Dendritic cell treated with granulocyte-macrophage colony-stimulating factor and Interleukin-4, amounts not matched to agents 40 ng/mL and 50 ng/mL, for 4 days (primary cell): ENCODE measurements at regions not wholly inside any gene's neighbourhood (a gene's known extent, or its start where the extent isn't known, plus 50 kb on each side); places are given as distances from the start of the nearest gene placed in this dataset.
A peak's percentile ranks its signal among the peaks of the same experiment; 100 is the strongest.
"Not testable (repeated sequence)": the region's sequence is repeated elsewhere in the genome, so short reads cannot be mapped to it uniquely, and the experiment has no call there.

Source experiments
- H3K27ac Mint-ChIP-seq: one replicate; pipeline ENCODE4 v1.8.0; 2022; ENCODE audit warnings: mild to moderate bottlenecking, mixed read lengths
- H3K27me3 Mint-ChIP-seq: one replicate; pipeline ENCODE4 v1.8.0; 2022; ENCODE audit warnings: mild to moderate bottlenecking, mixed read lengths
- H3K36me3 Mint-ChIP-seq: one replicate; pipeline ENCODE4 v1.8.0; 2022; ENCODE audit warnings: low read depth, mixed read lengths
- H3K4me1 Mint-ChIP-seq: one replicate; pipeline ENCODE4 v1.8.0; 2022; ENCODE audit warnings: low read depth, mixed read lengths
- H3K4me3 Mint-ChIP-seq: one replicate; pipeline ENCODE4 v1.8.0; 2022; ENCODE audit warnings: mild to moderate bottlenecking, moderate library complexity, mixed read lengths
- H3K9me3 Mint-ChIP-seq: one replicate; pipeline ENCODE4 v1.8.0; 2022; ENCODE audit warnings: mixed read lengths
- intact Hi-C: fragments of 100-400 bp; cut with micrococcal nuclease; formaldehyde crosslinking; loops from one replicate; pipeline ENCODE4 v1.15.0; 2022

GRCh38 chr7:150020210-150020609 is 146.4 kb downstream of the ATP6V0E2 start:
- H3K4me1 Mint-ChIP-seq, H3K27ac Mint-ChIP-seq, intact Hi-C loops, H3K9me3 Mint-ChIP-seq, H3K36me3 Mint-ChIP-seq, H3K4me3 Mint-ChIP-seq, H3K27me3 Mint-ChIP-seq: not testable (repeated sequence)

DNA sequence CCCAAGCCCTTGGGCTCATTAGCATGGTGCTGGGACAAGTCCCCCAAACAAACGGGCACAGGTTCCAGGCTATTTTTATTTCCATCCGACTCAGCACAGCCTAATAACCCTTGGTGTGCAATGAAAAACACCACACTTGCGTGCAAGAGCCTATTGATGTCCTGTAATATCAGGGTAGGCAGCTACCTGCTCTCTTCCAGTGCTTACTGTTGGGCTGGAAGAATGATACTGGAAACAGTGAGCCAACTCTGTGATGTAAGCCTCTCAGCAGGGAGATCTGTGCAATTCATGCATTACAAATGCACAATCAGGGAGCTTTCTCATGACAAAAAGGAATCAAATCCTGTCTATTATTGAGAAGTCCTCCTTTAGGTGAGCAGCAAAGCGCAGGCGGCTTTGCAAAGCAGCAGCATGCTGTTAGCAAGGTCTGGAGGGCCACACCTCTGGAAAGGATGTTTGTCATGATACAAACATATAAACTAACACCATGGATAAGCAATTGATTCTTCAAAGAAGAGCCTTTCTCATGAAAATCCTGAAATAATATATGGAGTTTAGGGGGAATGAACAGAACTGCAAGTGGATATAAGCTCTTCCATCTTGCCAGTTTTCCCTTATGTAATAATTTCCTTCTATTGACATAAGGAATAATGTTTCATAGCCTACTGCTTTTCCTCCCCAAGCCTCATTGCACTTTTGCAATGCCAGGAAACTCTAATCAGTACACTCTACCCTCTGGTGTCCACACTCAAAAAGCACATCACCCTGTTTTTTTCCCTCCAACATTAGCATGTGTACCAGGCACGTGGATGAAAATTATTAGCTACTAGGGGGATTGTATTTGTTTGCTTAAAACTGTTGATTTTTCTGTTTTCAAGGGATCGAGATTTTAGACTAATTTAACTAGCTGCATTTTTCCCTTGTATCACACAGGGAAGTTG is 151.1 kb downstream of the ATP6V0E2 start:
- H3K4me3 Mint-ChIP-seq, H3K36me3 Mint-ChIP-seq, H3K27me3 Mint-ChIP-seq, H3K9me3 Mint-ChIP-seq, H3K4me1 Mint-ChIP-seq, intact Hi-C loops, H3K27ac Mint-ChIP-seq: not testable (repeated sequence)

- H3K27me3 Mint-ChIP-seq, result not testable (repeated sequence)
Observed at GRCh38 chr7:150025802-150026201, 152.0 kb downstream of the ATP6V0E2 start.

DNA sequence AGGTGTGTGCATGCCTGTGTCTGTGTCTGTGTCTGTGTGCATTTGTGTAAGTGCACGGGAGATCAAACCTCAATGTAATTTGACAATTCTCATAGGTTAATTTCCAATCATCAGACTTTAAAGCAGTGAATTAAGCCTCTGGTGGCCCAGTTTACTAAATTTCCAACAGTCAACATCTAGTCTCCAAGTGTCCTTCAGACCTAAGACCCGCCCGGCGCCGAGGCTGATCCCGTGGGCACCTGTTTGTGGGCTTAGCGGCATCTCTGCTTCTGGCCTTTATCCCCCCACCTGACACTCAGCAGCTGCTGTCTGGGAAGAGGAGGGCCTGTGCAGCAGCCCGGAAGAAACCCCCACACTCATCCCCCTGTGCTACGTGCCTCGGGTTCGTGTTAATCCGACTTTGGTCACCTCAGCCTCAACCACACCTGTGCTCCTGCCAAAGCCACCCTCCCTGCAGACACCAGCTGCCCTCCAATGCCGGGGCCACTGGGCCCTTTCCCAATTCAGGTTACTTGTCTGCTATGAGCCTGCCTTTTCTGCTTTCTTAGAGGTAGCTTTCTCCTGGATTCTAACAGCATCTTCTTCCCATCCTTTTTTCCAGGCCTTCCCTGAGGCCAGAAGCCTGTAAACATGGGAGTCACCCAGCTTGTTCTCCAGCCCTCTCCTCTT is 154.7 kb downstream of the ATP6V0E2 start:
- H3K4me3 Mint-ChIP-seq, H3K9me3 Mint-ChIP-seq, intact Hi-C loops, H3K36me3 Mint-ChIP-seq, H3K27me3 Mint-ChIP-seq, H3K4me1 Mint-ChIP-seq, H3K27ac Mint-ChIP-seq: not testable (repeated sequence)

More at GRCh38 chr7:150025802-150026201, 152.0 kb downstream of the ATP6V0E2 start:
- H3K9me3 Mint-ChIP-seq, H3K27ac Mint-ChIP-seq, H3K36me3 Mint-ChIP-seq, intact Hi-C loops, H3K4me3 Mint-ChIP-seq, H3K4me1 Mint-ChIP-seq: not testable (repeated sequence)

DNA sequence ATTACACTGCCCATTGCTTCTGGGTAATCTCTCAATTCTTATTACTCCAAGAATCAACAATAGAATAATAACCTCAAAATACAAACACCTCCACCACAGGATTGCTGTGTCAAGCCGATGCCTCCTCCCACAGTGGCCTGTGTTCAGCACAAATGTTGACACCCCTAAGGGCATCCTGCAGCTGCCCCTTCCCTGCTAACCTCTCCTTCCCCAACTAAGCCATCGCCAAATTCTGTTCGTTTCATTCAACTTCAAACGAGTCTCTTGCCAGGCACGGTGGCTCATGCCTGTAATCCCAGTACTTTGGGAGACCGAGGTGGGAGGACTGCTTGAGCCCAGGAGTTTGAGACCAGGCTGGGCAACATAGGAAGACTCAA is 155.2 kb downstream of the ATP6V0E2 start:
- H3K9me3 Mint-ChIP-seq, H3K27me3 Mint-ChIP-seq, intact Hi-C loops, H3K4me3 Mint-ChIP-seq, H3K36me3 Mint-ChIP-seq, H3K27ac Mint-ChIP-seq, H3K4me1 Mint-ChIP-seq: not testable (repeated sequence)

GRCh38 chr7:150031733-150032132 is 158.0 kb downstream of the ATP6V0E2 start:
- H3K4me3 Mint-ChIP-seq, H3K36me3 Mint-ChIP-seq, H3K9me3 Mint-ChIP-seq, H3K27me3 Mint-ChIP-seq, H3K27ac Mint-ChIP-seq, H3K4me1 Mint-ChIP-seq, intact Hi-C loops: not testable (repeated sequence)

DNA sequence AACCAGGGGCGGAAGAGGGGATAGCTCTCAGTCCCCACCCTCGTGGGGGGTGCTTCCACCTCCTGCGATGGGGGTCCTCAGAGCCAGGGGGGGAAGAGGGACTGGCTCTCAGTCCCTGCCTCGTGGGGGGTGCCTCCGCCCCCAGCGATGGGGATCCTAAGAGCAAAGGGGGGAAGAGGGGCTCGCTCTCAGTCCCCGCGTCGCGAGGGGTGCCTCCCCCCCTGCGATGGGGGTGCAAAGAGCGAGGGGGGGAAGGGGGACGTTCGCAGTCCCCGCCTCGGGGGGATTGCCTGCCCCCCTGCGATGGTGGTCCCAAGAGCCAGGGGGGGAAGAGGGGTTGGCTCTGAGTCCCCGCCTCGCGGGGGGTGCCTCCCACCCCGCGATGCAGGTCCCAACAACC is 159.9 kb downstream of the ATP6V0E2 start:
- H3K4me1 Mint-ChIP-seq, H3K27me3 Mint-ChIP-seq, intact Hi-C loops, H3K36me3 Mint-ChIP-seq, H3K27ac Mint-ChIP-seq, H3K4me3 Mint-ChIP-seq, H3K9me3 Mint-ChIP-seq: not testable (repeated sequence)

- H3K27me3 Mint-ChIP-seq, H3K36me3 Mint-ChIP-seq, intact Hi-C loops, H3K4me3 Mint-ChIP-seq, H3K4me1 Mint-ChIP-seq, H3K27ac Mint-ChIP-seq, H3K9me3 Mint-ChIP-seq: not testable (repeated sequence)
Observed at GRCh38 chr7:150035769-150036168, 162.0 kb downstream of the ATP6V0E2 start.

DNA sequence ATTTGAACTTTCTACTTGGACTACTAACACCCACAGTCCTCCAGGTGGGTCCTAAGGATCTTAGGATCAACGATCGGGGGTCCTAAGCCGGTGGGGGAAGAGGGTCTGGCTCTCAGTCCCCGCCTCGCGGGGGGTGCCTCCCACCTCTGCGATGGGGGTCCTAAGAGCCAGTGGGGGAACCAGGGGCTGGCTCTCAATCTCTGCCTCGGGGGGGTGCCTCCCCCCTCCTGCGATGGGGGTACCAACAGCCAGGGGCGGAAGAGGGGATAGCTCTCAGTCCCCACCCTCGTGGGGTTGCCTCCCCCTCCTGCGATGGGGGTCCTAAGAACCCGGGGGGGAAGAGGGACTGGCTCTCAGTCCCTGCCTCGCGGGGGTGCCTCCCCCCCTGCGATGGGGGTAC is 165.3 kb downstream of the ATP6V0E2 start:
- H3K4me3 Mint-ChIP-seq, H3K27me3 Mint-ChIP-seq, H3K4me1 Mint-ChIP-seq, intact Hi-C loops, H3K9me3 Mint-ChIP-seq, H3K36me3 Mint-ChIP-seq, H3K27ac Mint-ChIP-seq: not testable (repeated sequence)

GRCh38 chr7:150042281-150042680 is 168.5 kb downstream of the ATP6V0E2 start:
- H3K27me3 Mint-ChIP-seq, result peaks cover 29% of the 10 kb centered on the region
- H3K27ac Mint-ChIP-seq, intact Hi-C loops, H3K36me3 Mint-ChIP-seq, H3K4me3 Mint-ChIP-seq, H3K9me3 Mint-ChIP-seq, H3K4me1 Mint-ChIP-seq: not testable (repeated sequence)

DNA sequence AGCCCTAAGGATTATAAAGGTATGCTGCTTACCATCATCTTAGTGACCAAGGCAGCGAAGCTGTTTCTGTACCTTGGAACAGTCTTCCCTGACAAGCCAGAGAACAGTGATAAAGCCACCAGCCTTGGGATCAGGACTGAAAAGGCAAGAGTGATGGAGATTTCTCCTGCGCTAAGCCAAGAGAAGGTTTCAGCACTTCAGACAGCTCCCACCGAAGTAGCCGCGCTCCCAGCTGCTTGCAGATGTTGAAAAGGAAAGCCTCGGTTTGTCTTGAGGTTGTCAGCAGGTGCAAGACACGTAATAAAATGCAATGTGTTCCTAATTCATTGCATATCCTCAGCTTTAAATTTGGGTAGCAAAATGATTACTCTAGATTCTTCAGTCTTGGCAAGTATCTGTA is 171.0 kb downstream of the ATP6V0E2 start:
- intact Hi-C loops, result loop anchor here (5.0 kb wide), 1 partner anchor 162 kb away; no protein-coding TSS in a partner anchor
- Mint-ChIP-seq H3K4me1 (peaks cover 11% of the 10 kb centered on the region), H3K27me3 (peaks cover 46% of the 10 kb centered on the region)
- H3K9me3 Mint-ChIP-seq, H3K4me3 Mint-ChIP-seq, H3K27ac Mint-ChIP-seq, H3K36me3 Mint-ChIP-seq: not testable (repeated sequence)

- not testable (repeated sequence) for H3K4me3 Mint-ChIP-seq, H3K9me3 Mint-ChIP-seq, H3K27ac Mint-ChIP-seq, H3K36me3 Mint-ChIP-seq
- Mint-ChIP-seq H3K27me3 (peaks cover 50% of the 10 kb centered on the region), H3K4me1 (peaks cover 11% of the 10 kb centered on the region)
- intact Hi-C loops, result loop anchor here (5.0 kb wide), 1 partner anchor 163 kb away; no protein-coding TSS in a partner anchor
Observed at GRCh38 chr7:150045596-150045995, 171.8 kb downstream of the ATP6V0E2 start.

- H3K4me1 Mint-ChIP-seq, result peaks cover 11% of the 10 kb centered on the region
- intact Hi-C loops, result loop anchor here (5.0 kb wide), 1 partner anchor 164 kb away; no protein-coding TSS in a partner anchor
- H3K27ac Mint-ChIP-seq, H3K9me3 Mint-ChIP-seq, H3K36me3 Mint-ChIP-seq: not testable (repeated sequence)
- peak overlapping the region; percentile 6 for H3K4me3 Mint-ChIP-seq
- peaks cover 50% of the 10 kb centered on the region for H3K27me3 Mint-ChIP-seq
Observed at GRCh38 chr7:150046290-150047194, 172.8 kb downstream of the ATP6V0E2 start.

DNA sequence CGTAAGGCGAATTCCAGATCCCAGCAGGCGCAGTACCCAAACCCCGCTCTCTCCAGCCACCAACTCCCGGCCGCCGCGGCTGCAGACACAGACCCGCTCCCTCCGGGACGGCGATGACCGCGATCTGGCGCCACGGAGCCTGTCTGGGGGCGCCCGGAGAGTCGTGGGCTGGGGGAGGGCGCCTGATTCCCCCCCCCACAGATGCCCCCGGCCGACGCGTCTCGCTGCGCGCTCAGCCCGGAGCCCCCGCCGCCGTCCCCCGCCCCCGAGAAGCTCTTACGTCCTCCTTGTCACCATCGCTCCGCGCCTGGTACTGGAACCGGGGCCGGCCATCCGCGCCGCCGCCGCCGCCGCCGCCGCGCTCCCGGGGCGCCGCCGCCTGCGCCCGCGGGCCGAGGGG is 173.6 kb downstream of the ATP6V0E2 start:
- H3K4me1 Mint-ChIP-seq, result peaks cover 11% of the 10 kb centered on the region
- not testable (repeated sequence) for H3K27ac Mint-ChIP-seq, H3K36me3 Mint-ChIP-seq, H3K9me3 Mint-ChIP-seq
- intact Hi-C loops, result loop anchor here (5.0 kb wide), 1 partner anchor 165 kb away; no protein-coding TSS in a partner anchor
- peaks cover 50% of the 10 kb centered on the region for H3K27me3 Mint-ChIP-seq
- H3K4me3 Mint-ChIP-seq, result peak overlapping the region; percentile 13
